HFF-Myc (cell line): ENCODE measurements at regions not wholly inside any gene's neighbourhood (a gene's known extent, or its start where the extent isn't known, plus 50 kb on each side); places are given as distances from the start of the nearest gene placed in this dataset.

Source experiments
- DNase-seq: peaks from one replicate; pipeline ENCODE4 v3.0.0-alpha.2; 2011; ENCODE audit warnings: low read depth; ENCODE audit errors: extremely low read depth
- H3K4me3 ChIP-seq: replicated peaks from 2 replicates; pipeline ENCODE4 v1.5.1; 2011; ENCODE audit warnings: low read depth, mild to moderate bottlenecking, control low read depth, low read length
- TF ChIP-seq, protein P1 (sequence below): IDR thresholded peaks from 2 replicates; pipeline ENCODE4 v1.5.1; 2012; ENCODE audit warnings: mild to moderate bottlenecking, low read depth, low read length, control low read depth; ENCODE audit errors: missing control alignments

DNA sequence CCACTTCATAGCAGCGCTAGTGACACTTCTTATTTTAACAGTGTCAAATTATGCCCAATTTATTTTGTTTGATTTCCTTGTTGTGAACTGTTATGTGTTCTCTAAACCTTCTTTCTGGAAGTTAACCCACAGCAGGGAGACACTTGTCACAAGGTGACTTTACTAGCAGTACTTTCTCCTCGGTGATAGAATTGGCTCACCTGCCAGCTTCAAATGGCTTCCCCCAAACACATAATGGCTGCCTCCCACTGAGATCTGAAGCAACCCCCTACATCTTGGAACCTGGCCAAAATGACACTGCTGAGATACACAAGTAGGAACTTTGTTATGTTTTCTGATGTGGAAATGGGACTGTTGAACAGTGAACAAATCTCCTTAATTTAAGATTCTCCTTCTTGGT is 238.8 kb upstream of the DPH6 start:
- TF ChIP-seq, protein P1, sequence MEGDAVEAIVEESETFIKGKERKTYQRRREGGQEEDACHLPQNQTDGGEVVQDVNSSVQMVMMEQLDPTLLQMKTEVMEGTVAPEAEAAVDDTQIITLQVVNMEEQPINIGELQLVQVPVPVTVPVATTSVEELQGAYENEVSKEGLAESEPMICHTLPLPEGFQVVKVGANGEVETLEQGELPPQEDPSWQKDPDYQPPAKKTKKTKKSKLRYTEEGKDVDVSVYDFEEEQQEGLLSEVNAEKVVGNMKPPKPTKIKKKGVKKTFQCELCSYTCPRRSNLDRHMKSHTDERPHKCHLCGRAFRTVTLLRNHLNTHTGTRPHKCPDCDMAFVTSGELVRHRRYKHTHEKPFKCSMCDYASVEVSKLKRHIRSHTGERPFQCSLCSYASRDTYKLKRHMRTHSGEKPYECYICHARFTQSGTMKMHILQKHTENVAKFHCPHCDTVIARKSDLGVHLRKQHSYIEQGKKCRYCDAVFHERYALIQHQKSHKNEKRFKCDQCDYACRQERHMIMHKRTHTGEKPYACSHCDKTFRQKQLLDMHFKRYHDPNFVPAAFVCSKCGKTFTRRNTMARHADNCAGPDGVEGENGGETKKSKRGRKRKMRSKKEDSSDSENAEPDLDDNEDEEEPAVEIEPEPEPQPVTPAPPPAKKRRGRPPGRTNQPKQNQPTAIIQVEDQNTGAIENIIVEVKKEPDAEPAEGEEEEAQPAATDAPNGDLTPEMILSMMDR = no peak
- DNase-seq = no peak

GRCh38 chr15:35810007-35810406 is 264.0 kb upstream of the DPH6 start:
- H3K4me3 ChIP-seq = no peak overlapping the region
- TF ChIP-seq, protein P1 = no peak
- no peak for DNase-seq

More for the DNA sequence above, 238.8 kb upstream of the DPH6 start:
- H3K4me3 ChIP-seq = no peak overlapping the region

GRCh38 chr15:35813573-35813972 is 267.6 kb upstream of the DPH6 start:
- no peak overlapping the region for H3K4me3 ChIP-seq
- no peak for DNase-seq
- TF ChIP-seq, protein P1 = no peak

- H3K4me3 ChIP-seq = no peak overlapping the region
- no peak for DNase-seq
- TF ChIP-seq, protein P1 = no peak
These were observed 272.9 kb upstream of the DPH6 start for GRCh38 chr15:35818846-35819245.

DNA sequence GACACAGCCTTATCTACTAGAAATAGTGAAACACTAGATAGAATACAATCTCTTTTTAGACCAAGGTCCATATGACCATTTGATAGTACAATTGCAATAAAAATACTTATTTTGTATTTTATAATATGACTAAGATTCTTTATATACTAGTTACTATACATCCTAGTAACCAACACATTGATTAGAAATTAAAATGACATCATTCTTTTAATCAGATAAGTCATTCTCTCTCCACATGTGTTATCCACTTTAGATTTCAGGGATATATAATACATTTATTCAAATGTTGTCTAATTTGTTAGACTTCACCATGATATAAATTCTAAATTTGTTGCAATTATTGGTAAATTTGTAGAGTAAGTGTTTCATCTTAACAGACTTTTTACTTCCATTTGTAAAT is 276.2 kb upstream of the DPH6 start:
- DNase-seq = no peak
- TF ChIP-seq, protein P1 = no peak
- H3K4me3 ChIP-seq = no peak overlapping the region

DNA sequence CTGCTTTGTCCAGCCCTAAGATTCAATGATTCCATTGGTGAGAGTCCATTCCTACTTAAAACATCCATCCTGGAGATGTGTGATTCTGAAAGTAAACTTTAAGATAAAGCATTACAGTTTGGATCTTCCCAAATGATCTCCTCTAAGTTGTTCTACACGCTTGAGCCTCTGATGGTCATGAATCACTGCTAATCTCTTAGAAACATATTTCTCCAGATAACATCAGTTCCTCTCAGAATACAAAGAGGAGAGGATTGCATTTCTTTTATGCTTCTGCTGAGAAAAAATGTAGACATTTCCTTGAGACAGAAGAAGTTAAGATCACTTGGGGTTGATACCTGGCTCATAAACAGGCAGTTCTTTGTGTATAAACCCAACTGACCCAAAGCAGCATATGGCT is 281.2 kb upstream of the DPH6 start:
- H3K4me3 ChIP-seq = no peak overlapping the region
- TF ChIP-seq, protein P1 = no peak
- no peak for DNase-seq

GRCh38 chr15:35827911-35828310 is 281.9 kb upstream of the DPH6 start:
- H3K4me3 ChIP-seq = no peak overlapping the region
- no peak for DNase-seq
- TF ChIP-seq, protein P1 = no peak
